Smooth muscle cell (in vitro differentiated cells): ENCODE measurements at regions not wholly inside any gene's neighbourhood (a gene's known extent, or its start where the extent isn't known, plus 50 kb on each side); places are given as distances from the start of the nearest gene placed in this dataset.

Experiments used
- DNase-seq: peaks from one replicate; lab custom pipeline; 2025; ENCODE audit not compliant: unreplicated experiment; lab: John Stamatoyannopoulos, UW
- H2AFZ ChIP-seq: fragments of 200-600 bp; sonication (generic); 2 replicates; pipeline ENCODE4 v1.6.0; 2016; ENCODE audit warnings: antibody characterized with exemption, low read depth, mild to moderate bottlenecking
- H3F3A ChIP-seq: fragments of 200-600 bp; sonication (generic); 2 replicates; pipeline ENCODE4 v1.6.0; 2017; ENCODE audit warnings: antibody characterized with exemption, low read depth
- H3K27ac ChIP-seq: fragments of 200-600 bp; sonication (generic); 2 replicates; pipeline ENCODE4 v1.5.1; 2016; ENCODE audit warnings: low read depth, mild to moderate bottlenecking
- H3K27me3 ChIP-seq: fragments of 200-600 bp; sonication (generic); 2 replicates; pipeline ENCODE4 v1.6.1; 2016; ENCODE audit warnings: low read depth, mild to moderate bottlenecking
- H3K36me3 ChIP-seq: fragments of 200-600 bp; sonication (generic); 2 replicates; pipeline ENCODE4 v1.5.1; 2016; ENCODE audit warnings: low read depth
- H3K4me1 ChIP-seq: fragments of 200-600 bp; sonication (generic); 2 replicates; pipeline ENCODE4 v1.5.1; 2016; ENCODE audit warnings: low read depth
- H3K4me2 ChIP-seq: fragments of 200-600 bp; sonication (generic); 2 replicates; pipeline ENCODE4 v1.6.0; 2016; ENCODE audit warnings: mild to moderate bottlenecking
- H3K4me3 ChIP-seq: fragments of 200-600 bp; sonication (generic); 2 replicates; pipeline ENCODE4 v1.5.1; 2016; ENCODE audit warnings: mild to moderate bottlenecking
- H3K79me2 ChIP-seq: fragments of 200-600 bp; sonication (generic); 2 replicates; pipeline ENCODE4 v1.6.0; 2016; ENCODE audit warnings: low read depth, mild to moderate bottlenecking
- H3K9ac ChIP-seq: fragments of 200-600 bp; sonication (generic); 2 replicates; pipeline ENCODE4 v1.6.0; 2016; ENCODE audit warnings: low read depth
- H3K9me3 ChIP-seq: fragments of 200-600 bp; sonication (generic); replicated peaks from 2 replicates; pipeline ENCODE4 v1.5.1; 2016; ENCODE audit warnings: low read depth
- H4K20me1 ChIP-seq: fragments of 200-600 bp; sonication (generic); 2 replicates; pipeline ENCODE4 v1.6.0; 2016; ENCODE audit warnings: low read depth
- WGBS: methylation state at CpG from one replicate; pipeline ENCODE4 v1.1.7; 2016; ENCODE audit warnings: low lambda C conversion rate; 5-methylcytosine and 5-hydroxymethylcytosine counted together
- TF ChIP-seq, protein P1 (sequence below): fragments of 200-600 bp; sonication (generic); IDR thresholded peaks from 2 replicates; pipeline ENCODE4 v1.5.1; 2017; ENCODE audit warnings: borderline replicate concordance, mild to moderate bottlenecking, antibody characterized with exemption; ENCODE audit not compliant: insufficient read depth, poor library complexity, severe bottlenecking

DNA sequence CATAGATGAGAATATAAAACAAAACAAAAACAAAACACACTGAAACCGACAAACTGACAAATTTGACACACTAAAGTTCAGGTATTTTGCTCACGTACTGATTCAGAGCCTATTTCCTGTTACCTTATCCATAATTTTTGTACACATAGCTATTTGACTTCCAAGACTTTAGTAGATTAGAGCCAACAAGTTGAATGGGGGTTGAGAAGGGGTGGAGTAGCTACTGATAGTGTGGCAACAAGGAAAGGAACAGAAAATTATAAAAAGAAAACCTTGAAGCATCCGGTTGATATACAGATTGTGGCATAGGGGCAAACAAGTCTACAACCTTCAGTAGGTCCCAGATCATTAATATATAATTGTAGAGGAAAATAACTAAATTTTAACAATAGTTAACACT is 92.3 kb upstream of the RASGEF1B start:
- 95% methylated on average over 3 of the region's 3 CpGs for WGBS
- no peak overlapping the region for H3K27ac ChIP-seq
- H3K4me1 ChIP-seq = peaks cover 11% of the 10 kb centered on the region

DNA sequence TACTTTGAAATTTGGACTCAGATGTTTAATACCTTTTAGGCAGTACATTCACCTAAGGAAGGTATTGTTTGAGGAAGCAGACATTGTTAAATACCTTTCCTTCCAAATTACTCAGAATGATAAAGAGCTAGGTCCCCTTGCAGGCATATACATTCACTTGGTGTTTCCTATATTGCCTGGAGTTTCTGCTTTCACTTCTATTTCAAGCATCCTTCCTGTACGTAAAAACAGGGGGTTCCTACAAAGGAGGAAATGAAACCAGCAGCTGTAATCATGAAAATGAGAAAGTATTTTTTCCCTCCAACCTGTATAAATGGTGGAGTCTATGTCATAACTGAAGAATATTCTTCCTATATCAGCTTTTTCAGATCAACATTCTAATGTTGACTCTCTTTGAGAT is 90.4 kb upstream of the RASGEF1B start:
- Histone ChIP-seq H3K4me2 (no peak overlapping the region), H3K79me2 (no peaks in the 10 kb centered on the region), H3K4me3 (no peak overlapping the region), H3K4me1 (peaks cover 11% of the 10 kb centered on the region), H3K27me3 (no peaks in the 10 kb centered on the region), H3K9me3 (no peaks in the 10 kb centered on the region), H3K36me3 (no peaks in the 10 kb centered on the region), H3K9ac (no peak overlapping the region), H3F3A (no peaks in the 10 kb centered on the region), H3K27ac (no peak overlapping the region), H2AFZ (no peak overlapping the region), H4K20me1 (no peaks in the 10 kb centered on the region)
- WGBS = 93% methylated on average over 1 of the region's 1 CpG
- TF ChIP-seq, protein P1, sequence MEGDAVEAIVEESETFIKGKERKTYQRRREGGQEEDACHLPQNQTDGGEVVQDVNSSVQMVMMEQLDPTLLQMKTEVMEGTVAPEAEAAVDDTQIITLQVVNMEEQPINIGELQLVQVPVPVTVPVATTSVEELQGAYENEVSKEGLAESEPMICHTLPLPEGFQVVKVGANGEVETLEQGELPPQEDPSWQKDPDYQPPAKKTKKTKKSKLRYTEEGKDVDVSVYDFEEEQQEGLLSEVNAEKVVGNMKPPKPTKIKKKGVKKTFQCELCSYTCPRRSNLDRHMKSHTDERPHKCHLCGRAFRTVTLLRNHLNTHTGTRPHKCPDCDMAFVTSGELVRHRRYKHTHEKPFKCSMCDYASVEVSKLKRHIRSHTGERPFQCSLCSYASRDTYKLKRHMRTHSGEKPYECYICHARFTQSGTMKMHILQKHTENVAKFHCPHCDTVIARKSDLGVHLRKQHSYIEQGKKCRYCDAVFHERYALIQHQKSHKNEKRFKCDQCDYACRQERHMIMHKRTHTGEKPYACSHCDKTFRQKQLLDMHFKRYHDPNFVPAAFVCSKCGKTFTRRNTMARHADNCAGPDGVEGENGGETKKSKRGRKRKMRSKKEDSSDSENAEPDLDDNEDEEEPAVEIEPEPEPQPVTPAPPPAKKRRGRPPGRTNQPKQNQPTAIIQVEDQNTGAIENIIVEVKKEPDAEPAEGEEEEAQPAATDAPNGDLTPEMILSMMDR = no peak
- DNase-seq = no peak

More for the DNA sequence above, 92.3 kb upstream of the RASGEF1B start:
- Histone ChIP-seq H3K4me2 (no peak overlapping the region), H4K20me1 (no peaks in the 10 kb centered on the region), H3K9ac (no peak overlapping the region), H3K27me3 (no peaks in the 10 kb centered on the region), H2AFZ (no peak overlapping the region), H3K79me2 (no peaks in the 10 kb centered on the region), H3K4me3 (no peak overlapping the region), H3F3A (no peaks in the 10 kb centered on the region), H3K9me3 (no peaks in the 10 kb centered on the region), H3K36me3 (no peaks in the 10 kb centered on the region)
- no peak for DNase-seq
- TF ChIP-seq, protein P1 = no peak

DNA sequence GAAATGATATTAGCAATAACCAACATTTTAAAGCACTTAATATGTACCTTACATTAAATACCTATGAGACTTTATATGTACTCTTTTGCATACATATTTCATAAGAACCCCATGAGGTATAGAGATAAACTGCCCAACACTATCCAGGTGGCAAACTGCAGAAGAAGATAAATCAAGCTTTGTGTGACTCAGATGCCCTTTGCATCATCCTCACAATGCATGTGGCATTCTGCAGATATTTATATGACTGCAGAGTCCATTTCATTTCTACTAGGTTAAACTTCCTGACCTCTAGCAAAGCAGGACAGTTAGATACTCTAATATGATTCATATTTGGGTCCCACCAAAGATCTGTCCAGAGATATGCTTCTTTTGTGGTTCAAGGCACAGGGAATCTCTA is 85.6 kb upstream of the RASGEF1B start:
- no peak for DNase-seq
- Histone ChIP-seq H3K4me3 (no peak overlapping the region), H3K27ac (no peak overlapping the region), H3K9ac (no peak overlapping the region), H3K4me1 (no peaks in the 10 kb centered on the region), H2AFZ (no peak overlapping the region), H3K9me3 (no peaks in the 10 kb centered on the region), H3K79me2 (no peaks in the 10 kb centered on the region), H4K20me1 (no peaks in the 10 kb centered on the region), H3K27me3 (no peaks in the 10 kb centered on the region), H3F3A (no peaks in the 10 kb centered on the region), H3K4me2 (no peak overlapping the region), H3K36me3 (no peaks in the 10 kb centered on the region)
- TF ChIP-seq, protein P1 = no peak

DNA sequence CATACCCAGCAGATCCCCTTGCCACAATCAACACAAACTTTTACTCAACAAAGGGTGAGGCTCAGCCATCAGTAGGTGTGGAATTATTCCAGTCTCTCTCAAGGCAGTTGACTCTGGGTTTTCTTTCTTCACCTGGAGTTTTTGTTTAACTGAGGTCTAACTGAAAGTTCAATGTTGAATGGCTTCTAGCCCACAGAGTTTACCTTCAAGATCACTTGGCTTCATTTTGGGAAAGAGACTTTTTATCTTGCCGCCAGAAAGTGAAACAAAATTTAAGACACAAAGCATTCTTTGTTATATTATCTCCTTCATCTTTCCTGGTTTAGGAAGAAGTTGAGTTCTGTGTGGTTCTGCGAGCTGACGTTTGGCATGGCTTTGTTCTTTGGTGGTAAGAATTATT is 83.8 kb upstream of the RASGEF1B start:
- 63% methylated on average over 3 of the region's 3 CpGs for WGBS
- Histone ChIP-seq H3F3A (no peaks in the 10 kb centered on the region), H2AFZ (no peak overlapping the region), H3K36me3 (no peaks in the 10 kb centered on the region), H3K9me3 (no peaks in the 10 kb centered on the region), H3K79me2 (no peaks in the 10 kb centered on the region), H3K27ac (no peak overlapping the region), H3K4me1 (no peaks in the 10 kb centered on the region), H3K4me3 (no peak overlapping the region), H4K20me1 (no peaks in the 10 kb centered on the region), H3K27me3 (no peaks in the 10 kb centered on the region), H3K9ac (no peak overlapping the region), H3K4me2 (no peak overlapping the region)
- no peak for DNase-seq
- TF ChIP-seq, protein P1 = no peak
